GM21576 (cell line): ENCODE measurements at regions not wholly inside any gene's neighbourhood (a gene's known extent, or its start where the extent isn't known, plus 50 kb on each side); places are given as distances from the start of the nearest gene placed in this dataset.

Experiments used
- ATAC-seq: cut with Tn5 transposase; IDR thresholded peaks from one replicate; pipeline ENCODE4 v1.9.1; 2021; ENCODE audit warnings: mild to moderate bottlenecking, moderate library complexity; ENCODE audit not compliant: unreplicated experiment

DNA sequence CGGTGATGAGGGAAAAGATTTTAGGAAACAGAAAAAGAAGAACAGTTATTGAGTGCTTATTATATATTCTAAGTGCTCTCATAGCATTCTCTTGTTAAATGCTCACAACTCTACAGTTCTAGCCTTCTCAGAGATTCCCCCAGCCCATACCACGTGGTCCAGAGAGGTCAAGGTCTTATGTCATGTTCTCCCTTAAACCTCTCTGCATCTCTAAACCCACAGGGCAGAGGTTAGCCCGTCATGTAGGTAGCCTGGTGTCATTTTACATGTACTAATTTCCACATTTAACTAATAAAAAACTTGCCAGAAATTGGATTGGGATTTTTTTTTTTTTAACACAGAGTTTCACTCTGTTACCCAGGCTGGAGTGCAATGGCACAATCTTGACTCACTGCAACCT, 178.0 kb downstream of the CEMIP2 start:
- no peak for ATAC-seq

DNA sequence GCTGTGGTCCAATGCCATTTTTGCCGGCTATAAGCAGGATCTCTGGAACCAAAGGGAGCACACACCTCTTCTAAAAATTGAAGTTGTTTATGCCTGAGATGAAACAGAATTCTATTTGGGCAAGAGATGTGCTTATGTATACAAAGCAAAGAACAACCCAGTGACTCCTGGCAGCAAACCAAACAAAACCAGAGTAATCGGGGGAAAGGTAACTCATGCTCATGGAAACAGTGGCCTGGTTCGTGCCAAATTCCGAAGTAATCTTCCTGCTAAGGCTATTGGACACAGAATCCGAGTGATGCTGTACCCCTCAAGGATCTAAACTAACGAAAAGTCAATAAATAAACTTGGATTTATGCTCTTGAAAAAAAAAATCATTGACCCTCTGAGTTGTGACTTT, 178.7 kb downstream of the CEMIP2 start:
- no peak for ATAC-seq

DNA sequence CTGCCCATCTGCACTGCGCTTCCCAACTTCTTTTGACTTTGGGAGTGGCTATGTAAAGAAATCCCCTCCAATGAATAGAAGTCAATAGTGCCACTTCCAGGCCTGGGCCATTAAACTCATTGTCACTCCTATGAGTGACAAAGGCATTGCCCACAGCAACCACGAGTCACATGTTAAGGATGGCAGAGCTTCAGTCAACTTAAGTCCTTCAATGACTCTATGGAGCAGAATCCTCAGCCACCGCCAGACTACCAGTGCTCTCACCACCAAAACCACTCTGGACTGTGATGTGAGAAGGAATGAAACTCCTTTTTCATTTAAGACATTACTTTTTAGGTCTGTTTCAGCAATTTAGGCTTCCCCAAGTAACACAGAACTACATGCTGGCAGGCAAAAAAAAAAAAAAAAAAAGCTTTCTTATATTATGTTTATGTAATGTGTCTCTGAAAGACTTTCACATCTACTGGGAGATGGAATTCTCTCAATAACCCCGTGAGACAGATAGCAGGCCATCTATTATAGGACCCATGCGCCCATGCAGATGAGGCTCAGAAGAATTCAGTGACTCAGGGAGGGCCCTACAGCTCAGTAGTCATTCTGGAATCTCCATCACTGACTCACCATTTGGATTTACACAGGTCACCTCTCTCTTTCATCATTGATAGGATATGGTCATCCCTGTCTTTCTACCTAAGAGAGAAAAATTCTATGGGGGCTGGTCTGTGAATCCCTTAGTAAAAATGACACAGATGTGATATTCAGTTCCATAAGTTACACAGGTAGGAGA, 180.5 kb downstream of the CEMIP2 start:
- ATAC-seq, result no peak

DNA sequence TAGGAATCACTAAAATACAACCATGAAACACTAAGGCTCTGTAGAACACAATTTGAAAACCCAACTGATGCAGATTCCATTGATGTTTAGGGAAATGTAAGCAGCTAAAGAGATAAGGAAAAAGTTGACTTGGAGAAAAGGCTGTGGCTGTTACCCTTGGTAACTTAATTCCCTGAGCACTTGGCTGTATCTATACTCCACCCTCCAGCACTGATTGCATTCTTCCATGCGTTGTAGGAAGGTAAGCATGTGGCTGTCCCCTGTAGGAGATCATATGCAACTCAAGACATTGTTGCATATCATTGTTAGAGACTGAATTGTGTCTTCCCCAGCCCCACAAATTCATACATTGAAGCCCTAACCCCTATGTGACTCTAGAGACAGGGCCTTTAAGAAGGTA, 184.5 kb downstream of the CEMIP2 start:
- ATAC-seq, result no peak

DNA sequence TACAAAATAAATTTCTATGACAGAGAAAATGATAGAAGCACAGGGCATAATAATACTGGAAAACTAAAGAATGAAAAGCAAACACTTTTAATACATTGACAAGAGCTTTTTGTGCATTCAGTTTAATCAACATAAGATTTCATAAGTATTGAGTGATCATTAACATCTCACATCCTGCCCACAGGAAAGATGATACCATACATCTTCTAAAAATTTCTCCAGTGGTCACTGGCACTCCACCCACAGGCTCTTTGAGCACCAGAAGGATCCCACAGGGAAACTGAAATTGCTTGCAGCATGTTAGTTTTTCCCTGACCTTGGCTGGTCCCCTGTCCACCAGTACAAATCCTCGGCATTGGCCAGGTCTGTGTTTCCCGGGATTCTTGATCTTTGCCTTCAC, 186.0 kb downstream of the CEMIP2 start:
- no peak for ATAC-seq

DNA sequence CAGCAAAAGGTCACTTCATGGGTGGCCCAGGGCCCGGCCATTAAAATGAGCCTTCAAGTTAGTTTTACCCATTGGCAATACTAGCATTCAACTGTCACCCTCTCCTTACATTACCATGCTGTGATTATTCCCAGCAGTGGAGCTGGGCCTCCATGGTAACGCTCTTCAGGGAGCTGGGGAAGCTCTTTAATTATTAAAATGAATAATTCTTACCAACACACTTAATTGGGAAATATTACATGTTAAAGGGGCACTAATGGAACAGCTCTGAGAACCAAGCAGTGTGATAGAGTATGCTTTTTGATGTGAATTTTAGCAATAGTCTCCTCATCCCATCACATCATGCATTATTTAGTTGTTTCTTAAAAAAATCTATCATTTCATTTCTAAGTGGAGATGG, 187.2 kb downstream of the CEMIP2 start:
- ATAC-seq, result no peak

DNA sequence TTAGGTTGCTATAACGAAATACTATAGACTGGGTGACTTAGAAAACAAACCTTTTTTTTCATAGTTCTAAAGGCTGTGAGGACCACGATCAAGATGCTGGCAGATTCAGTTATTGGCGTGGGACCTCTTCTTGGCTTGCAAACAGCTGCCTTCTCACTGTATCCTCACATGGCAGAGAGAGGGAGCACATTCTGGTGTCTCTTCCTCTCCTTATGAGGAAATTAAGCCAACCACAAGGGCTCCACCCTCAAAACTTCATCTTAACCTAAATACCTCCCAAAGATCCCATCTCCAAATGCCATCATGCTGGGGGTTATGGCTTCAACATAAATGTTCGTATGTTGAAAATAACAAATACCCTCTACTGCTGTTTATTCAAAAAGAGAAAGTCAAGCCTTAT, 197.1 kb downstream of the CEMIP2 start:
- ATAC-seq, result no peak

DNA sequence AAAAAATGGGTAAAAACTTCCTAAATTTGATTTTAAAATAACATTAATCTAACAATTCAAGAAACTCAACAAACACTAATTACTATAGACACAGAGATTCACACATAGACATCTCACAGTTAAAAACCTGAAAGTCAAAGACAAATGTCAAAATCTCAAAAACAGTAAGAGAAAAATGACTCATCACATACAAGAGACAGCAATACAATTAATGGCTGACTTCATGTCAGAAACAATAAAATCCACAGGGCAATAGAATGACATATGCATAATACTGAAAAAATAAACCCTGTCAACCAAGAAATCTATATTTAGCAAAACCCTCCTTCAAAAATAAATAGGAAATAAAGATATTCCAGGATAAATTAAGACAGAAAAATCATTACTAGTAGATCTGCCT, 200.4 kb downstream of the CEMIP2 start:
- no peak for ATAC-seq

DNA sequence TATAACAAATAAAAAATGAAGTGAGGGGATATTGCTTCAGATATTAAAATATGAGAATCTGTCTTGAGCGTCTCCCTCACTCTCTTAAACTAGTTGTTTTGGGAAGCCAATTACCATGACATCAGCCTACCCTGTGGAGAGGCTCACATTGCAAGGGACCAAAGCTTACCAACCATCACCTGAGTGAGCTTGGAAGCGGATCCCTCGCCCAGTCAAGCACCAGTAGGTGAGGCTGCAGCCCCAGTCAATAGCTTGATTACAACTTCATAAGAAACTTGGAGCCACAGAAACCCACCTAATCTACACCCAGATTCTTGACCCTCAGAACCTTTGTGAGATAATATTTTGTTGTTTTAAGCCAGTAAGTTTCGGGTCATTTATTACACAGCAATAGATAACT, 206.2 kb downstream of the CEMIP2 start:
- no peak for ATAC-seq

DNA sequence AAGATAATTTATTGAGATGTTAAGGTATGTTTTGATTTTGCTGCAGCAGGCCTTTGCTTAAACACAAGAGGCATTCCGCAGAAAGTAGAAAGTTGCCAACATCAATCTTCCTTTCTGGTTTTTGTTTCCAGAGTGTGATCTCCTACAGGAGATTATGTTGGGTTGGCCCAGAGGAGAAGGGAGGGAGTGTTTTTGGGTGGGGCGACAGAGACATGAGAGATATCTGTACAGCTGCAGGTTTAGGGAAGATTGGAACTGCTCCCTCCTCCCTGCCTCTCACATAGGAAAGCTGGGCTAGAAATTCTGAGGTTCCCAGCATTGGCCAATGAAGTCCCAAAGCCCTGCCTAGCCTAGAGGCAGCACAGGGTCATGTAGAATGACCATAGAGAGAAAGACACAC, 211.0 kb downstream of the CEMIP2 start:
- no peak for ATAC-seq

DNA sequence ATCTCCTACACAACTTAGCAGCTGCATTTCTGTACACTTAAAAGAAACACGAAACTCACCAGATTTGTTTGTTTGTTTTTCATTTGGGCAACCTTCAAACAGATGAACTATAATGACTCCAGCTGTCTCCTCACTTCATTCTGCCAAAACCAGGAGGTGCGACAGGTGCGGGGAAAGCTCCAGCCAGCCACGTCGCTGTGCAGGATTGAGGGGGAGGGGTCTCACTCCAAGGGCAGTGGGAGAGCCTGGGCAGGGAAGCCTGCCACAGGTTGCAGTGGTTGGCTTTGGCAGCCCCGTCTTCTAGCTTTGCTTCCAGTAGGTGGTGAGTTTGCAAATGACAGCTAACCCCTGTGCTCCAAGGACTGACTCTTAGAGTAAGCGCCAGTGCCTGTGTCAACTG, 215.8 kb downstream of the CEMIP2 start:
- no peak for ATAC-seq

DNA sequence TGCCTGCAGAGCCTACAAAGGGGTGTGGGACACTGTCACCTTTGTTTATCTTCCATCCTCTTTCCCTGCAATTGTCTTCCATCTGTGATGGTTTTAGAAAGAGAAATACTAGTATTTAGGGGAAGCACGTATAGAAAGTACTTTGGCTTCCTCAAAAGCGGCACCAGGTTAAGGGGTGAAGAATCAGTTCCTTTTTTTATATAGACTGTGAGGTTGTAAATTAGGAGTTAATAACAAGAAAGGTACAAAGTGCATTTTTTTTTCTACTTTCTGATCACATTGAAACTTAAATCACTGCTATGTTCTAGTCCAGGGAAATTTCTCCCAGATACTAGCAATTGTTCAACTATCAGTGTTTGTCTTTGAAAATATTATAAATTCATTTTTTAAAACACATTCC, 219.3 kb downstream of the CEMIP2 start:
- ATAC-seq, result peak; percentile 94

DNA sequence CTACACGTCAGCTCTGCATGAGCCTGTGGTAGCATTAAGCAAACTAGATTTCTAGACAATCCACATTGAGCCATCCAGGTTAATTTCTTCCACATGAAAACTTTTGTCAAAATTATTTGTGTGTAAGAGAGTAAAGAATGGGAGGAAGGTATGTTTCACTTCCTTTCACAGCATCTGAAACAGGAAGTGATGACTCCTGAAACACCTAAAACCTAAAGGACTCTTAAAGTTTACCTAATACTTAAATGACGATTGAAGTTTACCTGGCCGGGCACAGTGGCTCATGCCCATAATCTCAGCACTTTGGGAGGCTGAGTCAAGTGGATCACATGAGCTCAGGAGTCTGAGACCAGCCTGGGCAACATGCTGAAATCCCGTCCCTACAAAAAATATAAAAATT, 223.8 kb downstream of the CEMIP2 start:
- ATAC-seq, result no peak

DNA sequence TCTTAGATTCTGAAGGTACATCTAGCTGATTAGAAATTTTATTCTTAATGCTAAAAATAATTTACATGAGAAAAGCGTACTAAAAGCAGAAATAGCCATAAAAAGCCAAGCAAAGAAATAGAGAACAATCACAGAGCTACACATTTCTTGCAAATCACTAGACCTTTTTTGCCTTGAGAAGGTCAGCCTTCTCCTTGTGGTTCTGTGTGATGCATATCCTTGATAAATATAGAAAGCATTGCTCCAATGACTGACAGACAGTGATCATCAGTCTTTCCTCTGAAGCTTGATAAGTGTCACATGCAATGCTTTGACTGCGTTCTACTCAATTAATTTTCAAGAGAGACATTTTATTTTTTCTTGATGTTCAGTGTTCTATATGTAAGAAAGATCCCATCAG, 226.9 kb downstream of the CEMIP2 start:
- no peak for ATAC-seq

DNA sequence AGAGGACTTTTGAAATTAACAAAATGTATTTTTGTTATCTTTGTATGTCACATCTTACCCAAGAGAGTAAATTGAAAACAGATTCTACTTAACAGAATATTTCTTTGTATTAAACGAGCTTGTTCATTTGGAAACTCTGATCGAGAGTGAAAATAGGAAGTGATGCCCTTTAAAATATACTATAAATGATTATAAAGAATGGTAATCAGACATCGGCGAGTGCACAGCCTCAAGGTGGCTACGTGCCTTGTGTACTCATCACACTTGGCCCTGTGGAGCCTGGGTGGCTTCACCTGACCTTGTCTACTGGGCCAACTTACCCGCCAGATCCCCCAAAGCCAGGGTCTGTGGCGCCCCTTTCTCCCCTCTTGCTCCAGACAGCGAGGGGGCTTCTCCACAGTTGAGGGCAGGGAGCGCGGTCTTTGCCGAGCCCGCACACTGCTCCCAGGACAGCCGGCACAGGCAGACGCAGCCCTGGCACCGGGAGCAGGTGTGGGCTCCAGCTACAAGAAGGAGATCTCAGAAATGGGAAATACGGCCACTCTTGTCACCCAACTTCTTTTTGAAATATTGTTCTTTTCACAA, 243.2 kb downstream of the CEMIP2 start:
- no peak for ATAC-seq

DNA sequence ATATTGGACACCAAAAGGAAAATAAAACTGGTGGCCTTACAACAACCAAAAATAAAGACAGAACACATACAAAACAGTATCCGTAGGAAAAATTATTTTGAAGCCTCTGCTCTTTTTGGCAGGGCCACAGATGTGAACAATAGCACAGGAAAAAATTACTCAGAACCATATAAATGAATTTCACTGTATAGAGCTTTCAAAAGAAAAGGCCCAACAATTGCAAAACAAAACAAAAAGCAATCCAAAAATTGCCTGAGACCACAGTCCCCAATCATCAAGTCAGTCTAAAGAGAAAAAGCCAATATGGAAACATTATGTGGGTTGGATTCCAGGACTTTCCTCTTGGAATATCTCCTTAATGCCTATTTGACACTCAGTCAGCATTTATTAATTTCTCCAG, 243.8 kb downstream of the CEMIP2 start:
- ATAC-seq, result no peak

DNA sequence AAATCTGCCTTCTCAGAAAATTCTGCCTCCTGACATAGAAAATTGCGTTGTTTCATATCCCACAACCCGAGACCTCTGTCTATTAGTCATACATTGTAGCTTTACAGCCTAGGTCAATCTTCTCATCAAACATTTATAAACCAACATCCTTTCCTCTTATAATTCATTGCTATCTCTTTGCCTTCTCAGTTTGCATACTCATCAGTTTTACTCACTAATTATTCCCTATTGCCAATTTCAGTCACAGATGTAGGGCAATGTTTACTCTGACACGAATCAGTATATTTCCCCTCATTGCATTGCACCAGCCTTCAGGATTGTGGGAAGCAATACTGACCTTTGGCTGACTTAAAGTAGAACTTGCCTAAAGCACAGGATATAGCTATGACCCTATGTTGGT, 247.2 kb downstream of the CEMIP2 start:
- no peak for ATAC-seq

DNA sequence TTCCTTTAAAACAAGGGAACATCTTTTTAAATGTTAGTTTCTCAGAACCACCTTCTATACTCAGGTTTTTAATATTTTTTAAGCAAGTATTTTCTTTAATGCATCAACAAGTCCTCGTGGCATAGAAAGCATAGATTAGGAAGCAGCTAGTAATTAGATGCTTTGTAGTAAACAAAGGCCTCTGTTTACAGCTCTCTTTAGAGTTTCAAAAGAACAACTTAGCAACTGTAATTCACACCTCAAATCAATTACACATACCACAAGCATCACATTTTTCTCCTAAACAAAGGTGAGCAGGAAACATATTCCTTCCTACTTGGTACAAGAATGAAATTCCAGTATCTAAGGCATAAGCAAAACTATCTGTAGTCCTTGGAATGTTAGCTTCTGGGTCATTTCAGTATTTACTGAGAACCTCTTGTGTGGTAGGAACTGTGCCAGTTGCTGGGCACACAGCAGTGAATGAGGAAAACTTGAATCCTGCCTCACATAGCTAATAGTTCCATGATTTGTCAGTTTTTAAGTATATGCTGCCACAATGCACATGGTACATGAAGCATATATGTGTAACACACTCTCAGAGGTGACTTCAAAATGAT, 249.1 kb downstream of the CEMIP2 start:
- ATAC-seq, result no peak

DNA sequence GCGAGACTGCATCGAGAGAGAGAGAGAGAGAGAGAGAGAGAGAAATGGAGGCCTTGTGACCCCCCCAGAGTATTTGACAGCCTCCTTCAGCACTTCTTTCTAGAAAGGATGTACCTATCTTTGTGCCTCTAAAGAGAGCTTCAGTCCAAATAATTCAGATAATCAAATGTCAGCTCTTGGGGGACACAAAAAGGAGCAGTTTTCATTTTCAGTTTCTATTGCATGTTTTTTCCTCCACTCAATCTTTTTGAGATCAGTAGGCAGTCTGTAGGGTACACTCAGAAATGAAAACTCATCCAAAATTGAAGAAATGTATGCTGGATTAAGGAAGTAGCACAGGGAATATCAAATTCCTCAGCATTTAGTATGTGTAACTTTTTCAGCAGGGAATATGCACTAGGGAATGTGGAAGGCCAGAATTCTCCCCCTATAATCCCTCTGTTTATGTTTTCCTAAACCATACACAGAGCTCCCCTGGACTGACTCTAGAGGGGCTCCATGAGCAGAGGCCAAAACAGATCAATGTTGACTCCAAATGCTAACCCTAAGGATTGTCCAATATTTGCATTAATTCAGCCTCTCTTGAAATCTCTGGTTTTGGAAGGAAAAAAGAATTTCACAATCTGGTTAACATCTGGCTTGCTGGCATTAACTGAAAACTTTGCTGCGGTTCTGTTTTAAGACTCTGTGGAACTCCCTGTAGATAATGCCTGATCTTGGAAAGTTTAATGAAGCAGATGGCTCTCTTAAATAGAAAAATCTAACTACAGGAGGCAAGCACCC, 250.1 kb downstream of the CEMIP2 start:
- ATAC-seq, result no peak

DNA sequence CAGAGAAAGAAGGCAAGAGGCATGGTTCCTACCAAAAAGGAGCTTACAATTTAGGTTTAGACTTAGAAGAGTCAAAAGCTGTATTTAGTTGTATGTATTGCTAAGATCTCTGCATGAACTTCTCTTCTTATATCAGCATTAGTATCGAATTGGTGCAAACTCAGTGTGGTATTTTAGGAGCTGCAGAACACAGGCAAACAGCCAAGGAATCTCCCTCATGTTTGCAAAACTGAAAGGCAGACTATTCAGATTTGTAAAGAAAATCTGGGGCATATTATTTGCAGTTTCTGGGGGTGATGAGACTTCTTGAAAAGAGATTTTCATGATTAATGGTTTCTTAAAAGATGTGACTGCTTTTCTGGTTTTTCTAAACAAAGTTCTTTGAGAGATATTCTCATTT, 252.7 kb downstream of the CEMIP2 start:
- ATAC-seq, result no peak

DNA sequence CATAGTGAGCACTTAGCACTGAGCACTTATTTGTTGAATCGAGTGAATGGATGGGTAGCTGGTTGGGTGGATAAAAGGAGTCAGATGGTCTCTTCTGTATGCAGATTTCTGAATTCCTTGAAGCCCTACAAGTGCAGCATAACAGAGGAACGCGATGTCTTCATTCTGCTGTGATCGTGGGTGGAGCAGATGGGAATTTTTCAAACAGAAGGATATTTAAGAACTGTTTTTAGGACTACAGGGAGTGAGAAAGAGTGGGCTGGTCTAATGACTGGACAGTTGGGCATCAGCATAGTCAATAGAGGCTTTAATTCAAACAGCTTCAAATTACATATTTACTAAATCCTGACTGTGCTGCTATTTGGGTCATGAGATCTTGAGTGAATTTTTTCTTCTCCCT, 253.2 kb downstream of the CEMIP2 start:
- no peak for ATAC-seq
